Natural killer cell (primary cell): ENCODE measurements at regions not wholly inside any gene's neighbourhood (a gene's known extent, or its start where the extent isn't known, plus 50 kb on each side); places are given as distances from the start of the nearest gene placed in this dataset.
"Not testable (repeated sequence)": the region's sequence is repeated elsewhere in the genome, so short reads cannot be mapped to it uniquely, and the experiment has no call there.

Experiments used
- ATAC-seq, 3 donors: fragments of 150-1000 bp in 2 of 3; fragments of 200-7000 bp in 1 of 3; cut with Tn5 transposase; 1 replicate in 1 of 3; 2 replicates in 2 of 3; pipeline ENCODE4 v1.10.0; 2021; ENCODE audit warnings: mild to moderate bottlenecking in 2 of 3, moderate library complexity in 2 of 3
- DNase-seq, 2 donors: peaks; one replicate each; pipeline versions ENCODE4 v3.0.0 to v3.0.0-alpha.2; 2013 to 2021; ENCODE audit warnings: mixed read lengths in 1 of 2
- H3K27ac ChIP-seq: one replicate; pipeline ENCODE4 v1.5.1; 2013; ENCODE audit warnings: mild to moderate bottlenecking, low read length
- H3K27me3 ChIP-seq: one replicate; pipeline ENCODE4 v1.6.1; 2013; ENCODE audit warnings: low read length; ENCODE audit not compliant: control insufficient read depth, insufficient read depth
- H3K36me3 ChIP-seq: one replicate; pipeline ENCODE4 v1.6.1; 2013; ENCODE audit warnings: low read length; ENCODE audit not compliant: control insufficient read depth, insufficient read depth
- H3K4me1 ChIP-seq: one replicate; pipeline ENCODE4 v1.6.1; 2013; ENCODE audit warnings: low read length; ENCODE audit not compliant: control insufficient read depth, insufficient read depth
- H3K4me3 ChIP-seq: one replicate; pipeline ENCODE4 v1.5.1; 2013; ENCODE audit warnings: low read length
- H3K9me3 ChIP-seq: one replicate; pipeline ENCODE4 v1.6.1; 2013; ENCODE audit warnings: low read length; ENCODE audit not compliant: control insufficient read depth, insufficient read depth
- H3K27ac Mint-ChIP-seq, 2 donors: one replicate each; pipeline ENCODE4 v1.8.0; 2022; ENCODE audit warnings: mild to moderate bottlenecking in 2 of 2, mixed read lengths in 2 of 2, moderate library complexity in 1 of 2
- H3K27me3 Mint-ChIP-seq, 2 donors: one replicate each; pipeline ENCODE4 v1.8.0; 2022; ENCODE audit warnings: low read depth in 2 of 2, mixed read lengths in 2 of 2
- H3K36me3 Mint-ChIP-seq: one replicate; pipeline ENCODE4 v1.8.0; 2022; ENCODE audit warnings: mixed read lengths
- H3K4me1 Mint-ChIP-seq, 2 donors: one replicate each; pipeline ENCODE4 v1.8.0; 2022; ENCODE audit warnings: mixed read lengths in 2 of 2
- H3K4me3 Mint-ChIP-seq: one replicate; pipeline ENCODE4 v1.8.0; 2022; ENCODE audit warnings: mild to moderate bottlenecking, moderate library complexity, mixed read lengths
- H3K9me3 Mint-ChIP-seq, 2 donors: one replicate each; pipeline ENCODE4 v1.8.0; 2022; ENCODE audit warnings: mixed read lengths in 2 of 2
- CTCF ChIP-seq: fragments of 200-600 bp; IDR thresholded peaks from one replicate; pipeline ENCODE4 v1.8.0; 2022; ENCODE audit warnings: antibody characterized with exemption
- WGBS: methylation state at CpG from one replicate; pipeline ENCODE4 v1.1.7; 2013; ENCODE audit warnings: missing lambda C conversion rate; ENCODE audit not compliant: insufficient coverage; 5-methylcytosine and 5-hydroxymethylcytosine counted together
- intact Hi-C: fragments of 100-400 bp; cut with micrococcal nuclease; formaldehyde crosslinking; loops from one replicate; pipeline ENCODE4 v1.14.2; 2022

- Mint-ChIP-seq H3K27me3 (peaks cover 0 to 21% of the 10 kb centered on the region in 2 donors), H3K27ac (no peak overlapping the region), H3K4me3 (no peak overlapping the region), H3K4me1 (no peaks in the 10 kb centered on the region), H3K36me3 (peaks cover 10% of the 10 kb centered on the region), H3K9me3 (no peaks in the 10 kb centered on the region)
- Histone ChIP-seq H3K4me1 (no peaks in the 10 kb centered on the region), H3K36me3 (no peaks in the 10 kb centered on the region), H3K4me3 (no peak overlapping the region), H3K27ac (no peak overlapping the region), H3K27me3 (no peaks in the 10 kb centered on the region), H3K9me3 (no peaks in the 10 kb centered on the region)
- intact Hi-C loops = no loop called here
- TF ChIP-seq CTCF = no peak
- DNase-seq (no peak), ATAC-seq (no peak)
- no CpG with 5 or more reads among the region's 1 CpG for WGBS
Measured at GRCh38 chr6:72564231-72564630, 57.6 kb upstream of the KCNQ5 start.

- H3K9me3 ChIP-seq, H3K4me3 Mint-ChIP-seq, H3K36me3 ChIP-seq, H3K9me3 Mint-ChIP-seq, H3K4me1 ChIP-seq, H3K4me1 Mint-ChIP-seq, H3K27ac Mint-ChIP-seq, DNase-seq, H3K27ac ChIP-seq, intact Hi-C loops, H3K4me3 ChIP-seq, H3K27me3 ChIP-seq, ATAC-seq: not testable (repeated sequence)
- Mint-ChIP-seq H3K36me3 (peaks cover 11% of the 10 kb centered on the region), H3K27me3 (peaks cover 2 to 19% of the 10 kb centered on the region in 2 donors)
- WGBS = no CpG with 5 or more reads among the region's 4 CpGs
Measured at GRCh38 chr6:72571993-72572392, 49.9 kb upstream of the KCNQ5 start.
